Lung (tissue), 11 donors: ENCODE measurements at regions not wholly inside any gene's neighbourhood (a gene's known extent, or its start where the extent isn't known, plus 50 kb on each side); places are given as distances from the start of the nearest gene placed in this dataset.
A peak's percentile ranks its signal among the peaks of the same experiment; 100 is the strongest.

ENCODE experiments used
- ATAC-seq: fragments of 200-7000 bp; cut with Tn5 transposase; one replicate; pipeline ENCODE4 v1.9.1; 2020; ENCODE audit warnings: moderate number of reproducible peaks; ENCODE audit not compliant: insufficient read depth, low FRiP score
- DNase-seq, 3 donors: peaks; one replicate each; pipeline ENCODE4 v3.0.0-alpha.2; 2013 to 2017
- H3K27ac ChIP-seq, 2 donors: one replicate each; pipeline ENCODE4 v1.5.1; 2013; ENCODE audit warnings: mild to moderate bottlenecking in 2 of 2, moderate library complexity in 2 of 2, control low read depth in 1 of 2, inconsistent platforms in 1 of 2, low read depth in 1 of 2, low read length in 1 of 2
- H3K27me3 ChIP-seq, 3 donors: one replicate each; pipeline ENCODE4 v1.5.1; 2013; ENCODE audit warnings: low read length in 2 of 3; ENCODE audit not compliant: control insufficient read depth in 3 of 3, insufficient read depth in 3 of 3
- H3K36me3 ChIP-seq, 4 donors: one replicate each; pipeline ENCODE4 v1.5.1; 2013; ENCODE audit warnings: low read length in 4 of 4, mild to moderate bottlenecking in 1 of 4, moderate library complexity in 1 of 4; ENCODE audit not compliant: control insufficient read depth in 4 of 4, insufficient read depth in 4 of 4
- H3K4me1 ChIP-seq, 5 donors: one replicate each; pipeline ENCODE4 v1.5.1; 2013; ENCODE audit warnings: low read length in 5 of 5, mild to moderate bottlenecking in 2 of 5, moderate library complexity in 1 of 5; ENCODE audit not compliant: control insufficient read depth in 5 of 5, insufficient read depth in 5 of 5
- H3K4me3 ChIP-seq: one replicate; pipeline ENCODE4 v1.5.1; 2013; ENCODE audit warnings: mild to moderate bottlenecking, control low read depth, moderate library complexity
- H3K9ac ChIP-seq, 2 donors: one replicate each; pipeline ENCODE4 v1.5.1; 2013; ENCODE audit warnings: low read length in 2 of 2, control low read depth in 1 of 2; ENCODE audit not compliant: insufficient read depth in 1 of 2
- H3K9me3 ChIP-seq, 4 donors: one replicate each; pipeline ENCODE4 v1.5.1; 2013; ENCODE audit warnings: low read length in 3 of 4, mild to moderate bottlenecking in 1 of 4, moderate library complexity in 1 of 4; ENCODE audit not compliant: control insufficient read depth in 4 of 4, insufficient read depth in 3 of 4
- CTCF ChIP-seq: IDR thresholded peaks from 2 replicates; pipeline ENCODE4 v1.5.1; 2012; ENCODE audit warnings: mild to moderate bottlenecking; ENCODE audit errors: control extremely low read depth, extremely low read depth
- WGBS, 2 donors: extraction: QIAGEN DNeasy Blood & Tissue Kit; methylation state at CpG; one replicate each; pipeline ENCODE4 v1.1.7; 2013; 5-methylcytosine and 5-hydroxymethylcytosine counted together
- donor health status: control.
- donor health status: control.
- donor health status: Bipolar disorder and iron deficiency.
- donor health status: healthy.
- donor health status: DM: yes; HTN: yes; CAD: no.

- WGBS, 2 donors = 85 to 87% methylated on average over 3 of the region's 3 CpGs
- Histone ChIP-seq H3K9ac (no peak overlapping the region), H3K36me3 (no peaks in the 10 kb centered on the region), H3K4me3 (no peak overlapping the region), H3K27me3 (no peaks in the 10 kb centered on the region), H3K9me3 (peaks cover 0 to 2% (median 0%) of the 10 kb centered on the region in 4 donors), H3K27ac (no peak overlapping the region), H3K4me1 (peaks cover 0 to 57% (median 7%) of the 10 kb centered on the region in 5 donors)
- ATAC-seq = no peak
- no peak for DNase-seq
- TF ChIP-seq CTCF = no peak
Observed at GRCh38 chr7:25633426-25634036, 405.2 kb upstream of the NPVF start.

GRCh38 chr7:25636168-25636567 is 407.9 kb upstream of the NPVF start:
- no peak for TF ChIP-seq CTCF
- no peaks in the 10 kb centered on the region for H3K27me3 ChIP-seq
- no peak for DNase-seq
- no peak overlapping the region for H3K4me3 ChIP-seq
- H3K4me1 ChIP-seq = peaks cover 0 to 43% (median 7%) of the 10 kb centered on the region in 5 donors
- H3K9ac ChIP-seq = no peak overlapping the region
- WGBS, 2 donors = 84 to 88% methylated on average over 9 of the region's 9 CpGs
- no peaks in the 10 kb centered on the region for H3K36me3 ChIP-seq
- H3K27ac ChIP-seq = no peak overlapping the region
- ATAC-seq = no peak
- H3K9me3 ChIP-seq = peaks cover 0 to 2% (median 0%) of the 10 kb centered on the region in 4 donors

GRCh38 chr7:25636871-25637283 is 408.6 kb upstream of the NPVF start:
- no peak overlapping the region for H3K9ac ChIP-seq
- H3K27me3 ChIP-seq = no peaks in the 10 kb centered on the region
- H3K27ac ChIP-seq = no peak overlapping the region
- 55 to 70% methylated on average over 4 of the region's 4 CpGs for WGBS, 2 donors
- DNase-seq (peak; percentile 92 to 98 (median 97)), ATAC-seq (no peak)
- TF ChIP-seq CTCF = no peak
- peaks cover 0 to 2% (median 0%) of the 10 kb centered on the region in 4 donors for H3K9me3 ChIP-seq
- no peak overlapping the region for H3K4me3 ChIP-seq
- no peaks in the 10 kb centered on the region for H3K36me3 ChIP-seq
- H3K4me1 ChIP-seq = peaks cover 0 to 43% (median 7%) of the 10 kb centered on the region in 5 donors

- Histone ChIP-seq H3K9ac (no peak overlapping the region), H3K27ac (no peak overlapping the region), H3K27me3 (no peaks in the 10 kb centered on the region), H3K4me3 (no peak overlapping the region), H3K4me1 (peaks cover 0 to 35% (median 7%) of the 10 kb centered on the region in 5 donors), H3K9me3 (peaks cover 0 to 2% (median 0%) of the 10 kb centered on the region in 4 donors), H3K36me3 (no peaks in the 10 kb centered on the region)
- DNase-seq (peak in 1 of 3 donors; percentile 42), ATAC-seq (no peak)
- no peak for TF ChIP-seq CTCF
Observed at GRCh38 chr7:25638068-25638467, 409.8 kb upstream of the NPVF start.
